GM18498 (cell line): ENCODE measurements at regions not wholly inside any gene's neighbourhood (a gene's known extent, or its start where the extent isn't known, plus 50 kb on each side); places are given as distances from the start of the nearest gene placed in this dataset.

ENCODE experiments used
- ATAC-seq: cut with Tn5 transposase; IDR thresholded peaks from one replicate; pipeline ENCODE4 v1.9.1; 2021; ENCODE audit warnings: mild to moderate bottlenecking, moderate library complexity; ENCODE audit not compliant: unreplicated experiment

DNA sequence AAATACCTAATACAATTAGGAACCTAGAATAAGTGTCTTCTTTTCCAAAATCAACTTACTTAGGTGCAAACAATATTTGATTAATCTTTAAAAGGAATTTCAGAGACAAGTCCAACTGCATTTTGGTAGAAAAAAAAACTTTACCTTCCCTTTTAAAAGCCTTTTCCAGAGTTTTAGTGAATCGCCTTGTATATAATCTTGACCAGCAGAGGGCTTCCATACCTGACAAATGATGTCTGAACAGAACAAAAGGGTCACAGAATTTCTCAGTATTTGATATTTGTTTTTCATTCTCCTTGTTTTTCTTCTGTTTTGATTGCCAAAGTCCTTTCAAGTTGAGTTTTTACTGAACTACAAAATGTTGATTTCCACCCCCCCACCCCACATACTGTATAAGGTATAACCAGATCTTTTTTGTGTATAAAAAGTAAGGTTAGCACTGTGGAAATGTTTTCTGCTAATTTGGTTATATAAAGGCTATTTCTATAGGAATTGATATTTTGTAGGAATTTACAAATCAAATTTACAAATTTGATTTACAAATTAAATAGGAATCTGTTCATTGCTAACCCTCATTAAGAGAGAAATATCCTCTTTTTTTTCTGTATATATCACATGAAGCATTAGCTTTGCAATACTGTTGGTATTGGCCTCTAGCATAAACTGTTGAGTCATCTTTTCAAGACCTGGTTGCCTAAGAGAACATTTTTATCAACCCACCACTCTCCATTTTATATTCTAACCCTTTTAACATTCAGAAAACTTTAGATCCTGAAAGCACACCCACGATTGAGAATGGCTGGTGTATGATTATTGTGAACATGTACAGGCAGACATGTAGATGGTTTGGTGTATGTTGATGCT lies 464.1 kb upstream of the RARB start:
- ATAC-seq: no peak

DNA sequence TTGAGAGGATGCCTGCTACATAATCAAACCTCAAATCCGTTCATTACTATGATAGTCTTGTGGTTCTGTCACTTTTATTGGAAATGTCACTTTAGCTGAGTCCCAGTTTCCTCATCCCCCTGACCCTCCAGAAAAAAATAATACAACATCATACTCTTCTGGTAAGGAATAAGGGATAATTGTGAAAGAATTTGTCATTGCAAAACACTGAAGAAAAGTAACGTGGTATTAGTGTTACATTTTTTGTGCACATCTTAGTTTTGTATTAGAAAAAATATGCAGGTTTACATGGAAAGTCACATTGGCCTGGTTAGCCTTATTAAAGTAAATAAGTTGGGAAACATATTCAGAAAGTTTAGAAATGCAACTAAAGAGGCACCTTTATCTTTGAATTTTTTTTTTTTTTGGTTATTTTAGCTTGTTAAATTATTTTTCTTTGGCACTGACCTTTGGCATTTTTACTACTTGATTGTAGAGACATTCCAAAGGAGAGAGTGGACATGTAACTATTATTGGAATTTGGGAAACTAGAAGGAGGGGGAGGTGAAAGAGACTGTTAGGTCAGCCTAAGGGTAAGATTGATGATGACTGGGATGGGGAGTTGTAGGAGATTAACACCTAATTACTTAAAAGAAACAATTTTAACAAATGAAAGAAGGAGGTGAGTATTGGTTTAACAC lies 462.2 kb upstream of the RARB start:
- no peak for ATAC-seq

DNA sequence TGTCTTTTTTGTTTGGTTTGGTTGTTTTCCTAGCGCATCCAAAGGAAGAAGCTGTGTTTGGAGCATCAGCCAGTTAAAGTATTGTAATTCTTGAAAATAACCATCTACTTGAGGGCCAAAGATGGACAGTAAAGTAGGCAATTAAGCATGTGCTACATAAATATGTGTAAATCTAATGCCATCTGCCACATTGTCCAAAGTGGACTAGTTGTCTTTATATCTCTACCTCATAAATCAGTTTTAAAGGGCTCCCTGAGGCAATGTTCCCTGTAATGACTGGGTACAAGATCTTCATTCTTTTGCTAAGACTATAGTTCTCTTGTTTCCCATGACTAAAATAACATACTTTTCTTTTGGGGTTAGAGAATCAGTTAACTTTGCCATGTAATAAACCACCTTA lies 460.0 kb upstream of the RARB start:
- ATAC-seq: no peak

DNA sequence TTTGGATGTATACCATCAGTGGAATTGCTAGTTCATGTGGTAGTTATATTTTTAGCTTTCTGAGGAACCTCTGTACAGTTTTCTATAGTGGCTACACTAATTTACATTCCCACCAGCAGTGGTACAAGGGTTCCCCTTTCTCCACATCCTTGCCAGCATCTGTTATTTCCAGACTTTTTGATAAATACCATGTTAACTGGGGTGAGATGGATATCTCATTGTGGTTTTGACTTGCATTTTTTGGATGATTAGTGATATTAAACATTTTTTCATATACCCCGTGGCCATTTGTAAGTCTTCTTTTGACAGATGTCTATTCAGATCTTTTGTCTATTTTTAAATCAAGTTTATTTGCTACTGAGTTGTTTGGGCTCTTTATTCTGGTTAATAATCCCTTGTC lies 455.6 kb upstream of the RARB start:
- ATAC-seq: no peak

DNA sequence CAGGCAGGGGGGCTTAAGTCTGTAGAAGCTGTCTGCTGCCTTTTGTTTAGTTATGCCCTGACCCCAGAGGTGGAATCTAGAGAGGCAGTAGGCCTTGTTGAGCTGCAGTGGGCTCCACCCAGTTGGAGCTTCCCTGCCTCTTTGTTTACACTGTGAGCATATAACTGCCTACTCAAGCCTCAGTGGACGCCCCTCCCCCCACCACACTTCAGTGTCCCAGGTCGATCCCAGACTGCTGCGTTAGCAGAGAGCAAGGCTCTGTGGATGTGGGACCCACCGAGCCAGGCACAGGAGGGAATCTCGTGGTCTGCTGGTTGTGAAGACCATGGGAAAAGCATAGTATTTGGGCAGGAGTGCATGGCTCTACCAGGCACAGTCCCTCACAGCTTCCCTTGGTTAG lies 446.8 kb upstream of the RARB start:
- ATAC-seq: no peak

DNA sequence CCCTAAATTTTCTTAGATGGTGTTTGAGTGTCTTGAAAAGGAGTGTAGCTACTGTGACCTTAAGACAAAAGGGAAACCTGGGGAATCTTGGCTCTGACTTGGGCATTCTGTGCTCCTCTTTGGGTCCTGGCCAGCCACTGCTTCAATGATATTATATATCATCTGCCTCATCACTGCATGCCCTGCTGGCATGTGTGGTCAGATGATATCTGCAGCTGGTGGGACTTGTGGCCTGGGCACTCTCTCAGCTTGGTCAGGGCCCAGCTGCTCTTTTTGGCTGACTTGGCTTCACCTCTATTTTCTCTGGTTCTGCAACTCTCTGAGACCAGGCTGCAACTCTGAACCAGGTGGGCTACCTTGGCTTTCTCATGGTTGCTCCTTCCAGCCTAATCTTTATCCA lies 446.1 kb upstream of the RARB start:
- no peak for ATAC-seq

DNA sequence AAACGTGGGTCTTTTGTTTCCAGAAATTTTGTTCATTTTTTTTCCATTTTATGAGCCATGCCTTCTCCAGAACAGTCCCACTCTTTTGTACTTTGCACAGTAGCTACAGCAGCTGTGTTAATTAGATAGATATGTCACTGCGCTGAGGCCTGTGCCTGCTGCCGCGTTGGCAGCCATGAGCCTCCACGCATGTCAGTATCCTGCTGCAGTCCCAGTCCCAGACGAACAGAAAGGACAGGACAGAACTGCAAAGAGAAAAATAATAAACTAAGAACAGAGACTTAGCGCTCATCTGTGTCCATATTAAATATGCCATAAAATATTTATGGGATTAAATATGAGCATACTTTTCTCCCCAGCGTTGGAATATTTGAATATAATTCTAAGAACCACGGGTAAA lies 442.4 kb upstream of the RARB start:
- ATAC-seq: no peak

DNA sequence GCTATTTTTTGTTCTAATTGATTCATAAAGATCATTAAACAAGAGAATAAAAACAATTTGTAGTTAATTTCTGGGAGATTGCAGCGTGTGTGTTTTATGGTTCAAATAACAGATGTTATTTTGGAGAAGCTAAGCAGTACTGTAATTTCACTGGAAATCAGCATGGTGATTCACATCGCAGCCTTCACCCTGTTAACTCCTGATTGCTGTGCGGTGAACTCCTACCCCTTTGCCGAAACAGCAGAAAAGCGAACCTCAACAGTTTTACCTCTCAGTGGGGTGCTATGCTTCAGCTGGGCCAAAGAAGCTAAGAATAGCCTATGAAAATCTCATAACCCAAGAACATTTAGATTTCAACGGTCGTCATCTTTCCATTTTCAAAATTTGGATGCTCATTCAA lies 441.5 kb upstream of the RARB start:
- ATAC-seq: no peak

DNA sequence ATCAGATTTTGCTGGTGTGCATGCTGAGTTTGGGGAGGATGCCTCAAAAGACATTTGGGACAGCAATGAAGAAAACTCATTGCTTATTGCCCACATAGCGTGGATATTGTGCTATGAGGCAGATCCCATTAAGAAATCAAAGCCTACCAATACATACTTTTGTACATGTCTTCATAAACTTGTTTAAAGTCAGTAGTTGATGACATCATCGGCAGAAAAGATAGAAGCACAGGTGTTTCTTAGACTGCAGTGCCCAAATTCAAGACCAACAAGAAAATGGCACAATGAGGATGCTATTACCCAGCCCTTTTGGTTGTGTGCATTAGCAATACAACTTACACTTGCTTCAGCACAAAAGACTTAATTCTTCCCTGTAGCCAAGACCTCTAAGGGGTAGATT lies 428.7 kb upstream of the RARB start:
- no peak for ATAC-seq

DNA sequence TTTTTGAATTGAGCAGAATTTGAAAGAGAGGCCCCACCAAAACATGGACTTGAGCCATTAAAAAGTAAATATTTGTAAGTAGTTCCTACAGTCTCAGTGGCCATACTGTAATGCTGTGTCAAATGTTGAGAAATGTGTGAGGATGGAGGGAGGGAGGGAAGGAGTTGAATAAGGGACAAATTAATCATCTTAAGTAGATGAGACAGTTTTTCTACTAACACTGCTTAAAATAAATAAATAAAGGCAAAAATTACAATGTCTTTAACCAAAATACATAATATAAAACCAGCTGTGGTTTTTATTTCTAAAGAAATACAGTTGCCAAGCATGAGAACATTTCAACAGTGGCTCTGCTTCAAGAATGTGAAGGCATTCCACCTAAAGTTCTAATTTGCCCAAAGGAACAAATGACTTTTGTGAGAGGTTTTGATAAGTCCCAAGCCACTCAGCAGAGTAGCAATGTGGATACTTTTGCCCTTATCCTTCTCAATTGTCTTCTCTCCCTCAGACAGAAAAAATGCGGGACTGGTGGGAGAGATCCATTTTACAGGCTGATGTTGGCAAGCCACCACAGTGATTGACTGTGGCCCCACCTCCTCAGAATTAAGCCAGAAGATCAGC lies 427.0 kb upstream of the RARB start:
- no peak for ATAC-seq

DNA sequence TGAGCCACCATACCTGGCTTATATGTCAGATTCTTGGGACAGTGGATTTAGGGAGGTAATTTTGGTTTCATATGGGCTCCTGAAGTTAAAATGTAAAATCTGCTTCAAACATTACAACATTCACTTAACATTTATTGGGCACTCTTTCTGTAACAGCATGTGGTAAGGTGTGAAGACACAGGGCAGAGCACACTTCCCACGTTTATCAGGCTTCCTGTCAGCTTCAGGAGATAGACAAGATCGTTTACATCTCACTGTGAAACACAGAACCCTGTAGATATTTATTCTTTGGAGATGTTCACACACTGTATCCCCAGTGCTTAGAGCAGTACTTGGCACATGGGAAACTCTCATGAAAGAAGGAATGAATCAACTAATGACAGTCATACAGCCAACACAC lies 426.0 kb upstream of the RARB start:
- ATAC-seq: no peak

DNA sequence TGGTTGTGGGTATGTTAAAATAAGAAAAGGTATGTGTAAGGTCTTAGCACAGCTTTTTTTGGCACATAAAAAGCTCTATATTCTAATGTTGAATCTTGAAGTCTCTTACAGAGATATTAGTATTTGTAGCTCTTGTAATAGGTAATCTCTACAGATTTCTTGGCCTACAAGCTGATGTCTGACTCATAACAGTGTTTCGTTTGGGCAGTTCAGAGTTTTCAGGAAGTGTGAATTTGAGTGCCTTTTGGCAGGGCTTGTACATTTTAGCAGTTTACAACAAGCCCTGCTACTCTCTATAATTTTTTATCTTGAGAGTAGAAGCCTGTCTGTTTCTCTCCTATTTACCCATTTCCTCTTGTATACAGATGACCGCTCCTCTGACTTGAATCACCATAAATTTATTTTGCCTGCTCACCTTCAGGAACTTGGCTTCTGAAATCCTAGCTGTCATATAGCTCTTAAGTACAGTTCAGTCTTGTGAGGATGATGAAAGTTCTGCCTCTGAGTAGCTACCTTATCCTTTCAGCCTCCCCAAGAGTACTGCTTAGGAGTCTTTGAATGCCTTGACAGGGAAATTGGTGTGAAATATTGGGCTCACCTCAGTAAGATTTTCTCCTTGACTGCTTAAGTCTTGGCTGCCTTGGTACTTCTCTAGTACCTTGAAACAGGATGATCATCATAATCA lies 419.9 kb upstream of the RARB start:
- ATAC-seq: peak; percentile 97

DNA sequence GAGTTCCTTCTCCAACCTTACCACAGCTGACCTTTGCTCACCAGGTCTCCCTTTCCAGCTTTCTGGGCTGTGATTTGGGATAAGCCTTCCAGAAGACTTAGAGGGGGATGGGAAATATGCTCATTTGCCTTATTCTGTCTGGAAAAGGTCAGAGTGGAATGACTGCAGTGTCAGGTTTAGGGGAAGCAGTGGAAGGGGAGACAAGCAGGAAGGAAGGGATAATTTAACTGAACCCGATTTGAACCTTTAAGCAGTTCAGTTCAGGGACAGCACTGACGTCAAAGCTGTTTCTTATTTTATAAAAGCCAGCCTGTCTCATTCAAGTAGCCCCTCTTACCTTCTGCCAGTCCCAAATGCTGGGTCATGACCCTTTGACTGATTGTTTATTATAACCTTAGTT lies 418.4 kb upstream of the RARB start:
- ATAC-seq: no peak

DNA sequence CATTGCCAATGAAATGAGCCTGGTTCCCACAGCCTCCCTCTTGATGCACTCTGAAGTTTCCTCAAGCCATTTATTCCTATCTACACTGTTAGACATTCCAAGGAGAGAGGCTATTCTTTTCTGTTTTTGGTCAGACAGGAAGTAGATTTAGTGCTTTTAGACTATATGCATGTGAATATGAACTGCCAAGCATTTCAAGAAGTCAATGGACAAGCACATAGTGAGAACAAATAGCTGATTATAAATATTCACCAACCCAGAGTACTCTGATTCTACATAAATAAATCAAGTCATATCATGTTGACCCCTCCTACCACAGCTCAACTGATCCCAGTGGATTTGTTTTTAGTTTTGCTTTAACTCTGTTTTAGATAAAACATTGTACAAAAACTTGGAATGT lies 412.5 kb upstream of the RARB start:
- no peak for ATAC-seq

DNA sequence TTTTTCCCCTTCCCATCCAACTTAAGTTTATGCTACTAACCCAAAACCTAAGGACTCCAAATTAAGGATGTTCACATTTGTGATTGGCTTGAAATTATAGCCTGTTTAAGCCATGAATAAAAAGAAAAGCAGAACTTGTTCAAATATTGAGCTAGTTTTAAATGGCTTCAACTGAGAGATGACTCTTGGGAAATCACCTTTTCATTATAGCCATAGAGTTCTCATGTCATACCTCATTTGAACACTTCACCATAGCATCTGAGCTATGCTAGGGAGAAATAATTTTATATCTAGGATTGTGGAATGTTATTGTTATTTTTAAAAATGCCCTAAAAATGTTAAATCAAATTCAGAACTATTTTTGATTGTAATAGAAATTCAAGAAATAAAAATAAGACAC lies 409.2 kb upstream of the RARB start:
- ATAC-seq: no peak

DNA sequence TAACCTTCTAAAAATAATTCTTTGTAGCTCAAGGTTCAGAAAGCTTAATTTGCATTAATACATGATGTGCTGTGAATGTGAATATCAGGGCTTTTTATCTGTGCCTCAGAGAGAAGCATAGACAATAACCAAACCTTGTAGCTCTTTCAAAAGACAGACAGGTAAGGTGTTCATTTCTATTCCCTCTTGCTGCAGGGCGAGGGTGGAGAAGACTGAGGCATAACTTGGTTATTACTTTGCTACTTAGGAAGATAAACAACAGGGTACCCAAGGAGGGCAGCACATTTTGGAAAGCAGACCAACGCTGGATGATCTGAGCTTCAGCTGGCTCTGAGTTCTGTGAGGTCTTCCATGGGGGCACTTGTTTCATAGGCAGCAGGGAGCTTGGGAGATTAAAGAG lies 408.6 kb upstream of the RARB start:
- no peak for ATAC-seq

DNA sequence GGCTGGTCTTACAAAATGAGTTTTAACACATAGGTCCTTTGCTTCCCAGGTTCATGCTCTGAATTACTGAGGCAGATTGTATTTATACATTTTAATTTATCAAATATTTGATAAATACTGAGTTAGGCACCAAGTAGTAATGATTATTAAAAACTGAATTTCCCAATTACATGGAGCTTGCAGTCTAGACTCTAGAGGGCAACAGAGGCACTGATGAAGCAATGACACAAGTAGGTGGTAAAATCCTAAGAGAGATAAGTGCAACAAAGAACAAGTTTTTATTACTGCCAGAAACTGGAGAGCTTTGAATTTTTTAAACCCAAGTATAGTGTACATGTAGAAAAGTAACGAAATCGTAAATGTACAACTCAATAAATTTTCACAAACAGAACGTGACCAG lies 406.2 kb upstream of the RARB start:
- no peak for ATAC-seq

DNA sequence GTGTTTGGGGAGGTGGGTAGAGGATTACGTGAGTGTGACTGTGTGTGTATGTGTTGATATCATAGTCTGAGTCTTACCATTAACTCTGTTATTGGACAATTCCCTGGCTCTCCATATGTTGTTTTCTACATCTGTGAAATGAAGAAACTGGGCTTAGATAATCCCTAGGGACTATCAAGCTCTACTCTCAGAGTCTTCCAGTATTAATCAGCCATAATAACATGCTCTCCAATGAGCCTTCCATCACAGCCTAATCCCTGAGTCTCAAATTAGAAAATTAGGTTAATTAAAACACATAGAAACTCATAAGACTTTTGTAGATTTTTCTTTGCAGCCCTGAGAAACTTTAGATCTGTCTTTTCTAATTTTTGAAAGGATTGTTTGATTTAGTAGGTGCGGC lies 404.2 kb upstream of the RARB start:
- no peak for ATAC-seq

DNA sequence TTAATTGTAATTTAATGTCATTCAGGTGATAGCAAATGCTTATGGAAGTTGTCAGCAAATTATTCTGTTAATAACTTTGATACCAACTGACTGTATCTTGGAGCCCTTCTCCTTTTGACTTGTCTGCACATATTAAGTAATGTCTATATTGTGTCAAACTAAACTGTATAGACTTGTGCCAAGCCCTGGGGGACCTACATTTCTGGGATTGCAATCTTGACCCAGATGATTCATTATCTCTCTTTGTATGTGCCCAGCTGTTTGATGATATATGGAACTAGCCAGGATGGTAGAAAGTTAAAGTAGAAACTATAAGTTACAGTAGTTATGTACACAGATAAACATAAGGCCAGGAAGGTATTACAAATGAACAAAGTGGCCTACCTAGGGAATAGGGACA lies 402.8 kb upstream of the RARB start:
- ATAC-seq: no peak

DNA sequence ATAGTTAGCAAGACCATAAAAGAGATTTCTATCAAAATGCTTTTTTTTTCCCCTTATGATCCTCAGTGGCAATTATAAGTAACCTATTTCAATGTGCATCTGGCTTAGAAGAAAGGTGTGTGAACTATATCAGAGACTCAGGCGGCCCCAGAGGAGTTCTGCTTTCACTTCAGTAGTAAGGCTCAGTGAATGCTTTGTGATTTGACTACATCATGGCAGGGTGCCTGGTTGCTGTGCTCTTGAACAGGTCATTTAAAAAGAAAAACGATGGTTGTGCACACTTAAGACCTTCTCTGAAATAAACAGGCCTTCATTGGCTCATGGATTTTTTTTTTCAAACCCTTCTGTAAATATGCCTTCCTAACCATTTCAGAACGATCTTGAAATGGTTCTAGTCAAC lies 400.4 kb upstream of the RARB start:
- ATAC-seq: no peak

DNA sequence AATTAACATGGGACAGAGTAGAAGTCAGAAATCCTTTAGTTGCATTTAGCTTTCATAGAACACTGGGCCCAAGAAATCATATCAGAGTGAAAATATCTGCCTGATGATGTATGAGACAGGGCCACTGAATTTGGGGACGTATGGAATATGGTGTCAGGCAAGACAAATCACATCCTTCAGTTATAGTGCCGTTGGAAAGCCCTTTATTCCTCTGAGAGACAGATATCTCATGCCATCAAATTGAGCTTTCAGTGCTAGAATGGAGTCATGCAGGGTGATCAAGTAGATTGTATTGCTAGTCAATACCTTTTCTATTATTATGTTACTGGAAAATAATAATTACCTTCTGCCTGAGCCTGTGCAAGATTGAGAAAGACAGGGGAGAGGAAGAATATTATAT lies 398.2 kb upstream of the RARB start:
- ATAC-seq: no peak

DNA sequence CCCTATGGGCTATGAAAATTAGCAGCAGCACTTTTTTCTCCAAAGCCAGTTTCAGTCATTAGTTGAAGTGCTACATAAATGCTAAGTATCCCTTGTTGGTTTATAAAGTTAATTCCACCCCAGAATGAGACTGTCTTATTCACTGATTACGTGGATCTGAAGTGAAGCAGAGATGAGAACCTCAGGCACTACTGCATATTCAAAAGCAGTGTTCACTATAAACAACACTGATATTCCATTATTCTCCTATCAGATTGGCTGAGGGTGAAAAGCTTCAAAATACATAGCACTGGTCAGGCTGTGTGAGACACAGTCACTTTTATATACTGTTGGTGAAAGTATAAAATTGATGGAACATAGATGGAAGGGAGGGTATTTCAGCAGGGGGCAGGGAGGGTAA lies 395.7 kb upstream of the RARB start:
- no peak for ATAC-seq
